GM23338 (cell line): ENCODE measurements at regions not wholly inside any gene's neighbourhood (a gene's known extent, or its start where the extent isn't known, plus 50 kb on each side); places are given as distances from the start of the nearest gene placed in this dataset.

ENCODE experiments used
- CREB1 ChIP-seq: fragments of 250-450 bp; sonication (Bioruptor Pico); IDR thresholded peaks from 2 replicates; pipeline ENCODE4 v1.5.0; 2020; ENCODE audit warnings: low read depth, mild to moderate bottlenecking, moderate library complexity
- CTCF ChIP-seq, 2 experiments: fragments of 200-600 bp in 1 of 2; sonication (generic) in 1 of 2; conservative IDR thresholded peaks; 2 replicates each; pipeline versions ENCODE4 v1.5.1 to v1.6.1; 2016 to 2017; ENCODE audit warnings: antibody characterized with exemption in 2 of 2, low read depth in 2 of 2, mild to moderate bottlenecking in 2 of 2, moderate library complexity in 1 of 2
- ETS1 ChIP-seq: IDR thresholded peaks from 2 replicates; pipeline ENCODE4 v1.6.1; 2016; ENCODE audit warnings: antibody characterized with exemption
- EZH2 ChIP-seq: fragments of 200-600 bp; sonication (generic); IDR thresholded peaks from one replicate; pipeline ENCODE4 v1.8.0; 2017; ENCODE audit warnings: antibody characterized with exemption, mild to moderate bottlenecking, low read depth; ENCODE audit not compliant: unreplicated experiment
- EZH2phosphoT487 ChIP-seq: fragments of 200-600 bp; sonication (generic); IDR thresholded peaks from one replicate; pipeline ENCODE4 v1.8.1; 2018; ENCODE audit warnings: antibody characterized with exemption; ENCODE audit not compliant: unreplicated experiment
- JUNB ChIP-seq: IDR thresholded peaks from one replicate; pipeline ENCODE4 v1.6.1; 2016; ENCODE audit warnings: antibody characterized with exemption; ENCODE audit not compliant: unreplicated experiment
- NANOG ChIP-seq: IDR thresholded peaks from 2 replicates; pipeline ENCODE4 v1.6.1; 2016; ENCODE audit warnings: antibody characterized with exemption, borderline replicate concordance
- POLR2AphosphoS5 ChIP-seq: IDR thresholded peaks from 2 replicates; pipeline ENCODE4 v1.6.1; 2016; ENCODE audit warnings: antibody characterized with exemption, low read depth
- REST ChIP-seq: IDR thresholded peaks from one replicate; pipeline ENCODE4 v1.6.1; 2018; ENCODE audit warnings: antibody characterized with exemption; ENCODE audit not compliant: unreplicated experiment
- STAT1 ChIP-seq: IDR thresholded peaks from one replicate; pipeline ENCODE4 v1.6.1; 2016; ENCODE audit warnings: antibody characterized with exemption; ENCODE audit not compliant: unreplicated experiment
- ZNF114 ChIP-seq: fragments of 250-450 bp; sonication (Bioruptor Pico); IDR thresholded peaks from 2 replicates; pipeline ENCODE4 v1.5.0; 2020; ENCODE audit warnings: mild to moderate bottlenecking, moderate library complexity

- TF ChIP-seq CTCF (conservative IDR thresholded peaks at IDR 0.05; ENCODE audit: low read depth in 2 of 2) (no peak), EZH2 (no peak), POLR2AphosphoS5 (no peak), STAT1 (no peak), REST (no peak), ETS1 (no peak), CREB1 (CRISPR knock-in tag) (no peak), JUNB (no peak), EZH2phosphoT487 (no peak), NANOG (no peak), ZNF114 (no peak)
Observed at GRCh38 chr6:148263961-148264360, 78.7 kb upstream of the SASH1 start.
